Suprapubic skin (tissue), 4 donors: ENCODE measurements at regions not wholly inside any gene's neighbourhood (a gene's known extent, or its start where the extent isn't known, plus 50 kb on each side); places are given as distances from the start of the nearest gene placed in this dataset.

Experiments used
- EP300 ChIP-seq: sonication (generic); formaldehyde crosslinking; IDR thresholded peaks from one replicate; pipeline ENCODE4 v1.6.1; 2017; ENCODE audit warnings: antibody characterized with exemption
- POLR2A ChIP-seq, 2 donors: fragments of 450-650 bp; IDR thresholded peaks; one replicate each; pipeline ENCODE4 v1.6.1; 2017; ENCODE audit warnings: antibody characterized with exemption in 2 of 2, mild to moderate bottlenecking in 2 of 2, moderate library complexity in 2 of 2
- POLR2AphosphoS5 ChIP-seq, 3 donors: sonication (generic); formaldehyde crosslinking; IDR thresholded peaks; one replicate each; pipeline ENCODE4 v1.6.1; 2017; ENCODE audit warnings: antibody characterized with exemption in 3 of 3
- TF ChIP-seq, protein P1 (sequence below), 2 donors: fragments of 200-600 bp in 1 of 2; fragments of 450-650 bp in 1 of 2; sonication (generic) in 1 of 2; IDR thresholded peaks; one replicate each; pipeline ENCODE4 v1.5.1; 2016 to 2019; ENCODE audit warnings: antibody characterized with exemption in 2 of 2, mild to moderate bottlenecking in 1 of 2, moderate library complexity in 1 of 2

DNA sequence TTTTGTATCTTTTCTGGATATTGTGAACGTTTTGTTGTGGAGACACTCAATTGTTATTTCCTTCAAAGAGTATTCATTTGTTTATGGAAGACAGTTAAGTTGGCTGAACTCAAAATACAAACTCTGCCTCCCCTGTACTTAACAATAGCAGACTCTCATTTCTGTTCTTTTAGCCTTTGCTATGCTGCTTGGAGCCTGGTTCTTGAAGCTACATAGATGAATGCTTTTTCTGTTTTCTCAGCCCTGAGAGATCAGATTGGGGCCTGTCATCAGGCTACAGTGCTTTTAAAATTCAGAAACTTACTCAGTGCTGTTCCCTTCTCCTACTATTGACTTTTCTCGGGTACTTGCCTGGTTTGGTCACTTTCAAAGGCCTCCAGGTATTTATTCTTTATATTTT is 215.7 kb upstream of the LYPLAL1 start:
- TF ChIP-seq, protein P1, sequence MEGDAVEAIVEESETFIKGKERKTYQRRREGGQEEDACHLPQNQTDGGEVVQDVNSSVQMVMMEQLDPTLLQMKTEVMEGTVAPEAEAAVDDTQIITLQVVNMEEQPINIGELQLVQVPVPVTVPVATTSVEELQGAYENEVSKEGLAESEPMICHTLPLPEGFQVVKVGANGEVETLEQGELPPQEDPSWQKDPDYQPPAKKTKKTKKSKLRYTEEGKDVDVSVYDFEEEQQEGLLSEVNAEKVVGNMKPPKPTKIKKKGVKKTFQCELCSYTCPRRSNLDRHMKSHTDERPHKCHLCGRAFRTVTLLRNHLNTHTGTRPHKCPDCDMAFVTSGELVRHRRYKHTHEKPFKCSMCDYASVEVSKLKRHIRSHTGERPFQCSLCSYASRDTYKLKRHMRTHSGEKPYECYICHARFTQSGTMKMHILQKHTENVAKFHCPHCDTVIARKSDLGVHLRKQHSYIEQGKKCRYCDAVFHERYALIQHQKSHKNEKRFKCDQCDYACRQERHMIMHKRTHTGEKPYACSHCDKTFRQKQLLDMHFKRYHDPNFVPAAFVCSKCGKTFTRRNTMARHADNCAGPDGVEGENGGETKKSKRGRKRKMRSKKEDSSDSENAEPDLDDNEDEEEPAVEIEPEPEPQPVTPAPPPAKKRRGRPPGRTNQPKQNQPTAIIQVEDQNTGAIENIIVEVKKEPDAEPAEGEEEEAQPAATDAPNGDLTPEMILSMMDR (IDR thresholded peaks at IDR 0.05) = no peak
- TF ChIP-seq POLR2AphosphoS5 (IDR thresholded peaks at IDR 0.05) (no peak), POLR2A (IDR thresholded peaks at IDR 0.05) (no peak), EP300 (no peak)
